NCI-H1436 (cell line): ENCODE measurements at regions not wholly inside any gene's neighbourhood (a gene's known extent, or its start where the extent isn't known, plus 50 kb on each side); places are given as distances from the start of the nearest gene placed in this dataset.

Experiments used
- DNase-seq: peaks from one replicate; lab custom pipeline; 2025; lab: John Stamatoyannopoulos, UW

GRCh38 chr11:79762279-79762921, 321.6 kb upstream of the TENM4 start:
- no peak for DNase-seq

DNA sequence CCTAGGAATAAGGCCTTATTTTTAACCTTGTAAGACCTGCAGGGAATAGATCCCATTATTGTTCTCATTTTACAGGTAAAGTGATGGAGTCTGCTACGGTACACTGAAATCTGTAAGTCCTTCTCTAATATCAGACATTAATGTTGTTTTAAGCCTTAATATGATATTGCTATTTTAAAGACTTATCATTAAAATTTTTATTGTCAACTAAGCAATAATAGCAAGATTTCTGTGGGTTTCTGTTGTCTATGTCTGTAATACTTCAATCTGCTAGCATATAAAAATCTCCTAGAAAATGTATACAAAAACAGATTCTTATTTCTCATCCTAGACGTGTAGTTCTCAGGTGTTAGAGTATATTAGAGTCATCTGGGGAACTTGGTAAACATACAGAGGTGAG, 317.5 kb upstream of the TENM4 start:
- no peak for DNase-seq

DNA sequence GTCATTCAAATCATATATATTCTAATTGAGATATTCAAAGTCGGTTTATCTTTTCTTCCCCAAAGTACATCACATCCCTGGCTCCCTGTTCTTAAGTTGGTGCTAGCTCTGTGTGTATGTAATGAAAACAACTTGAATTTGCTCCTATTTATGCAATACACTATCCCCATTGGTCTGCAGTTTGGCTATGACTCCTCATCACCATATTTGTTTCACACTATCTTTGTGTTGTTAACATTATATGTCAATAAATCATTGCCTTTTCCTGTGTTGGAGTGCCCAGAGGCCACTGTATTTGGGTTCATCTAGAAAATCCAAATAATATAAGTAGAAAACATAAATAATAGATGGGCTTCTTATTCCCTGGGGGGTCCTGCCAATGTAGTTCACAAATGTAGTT, 306.6 kb upstream of the TENM4 start:
- no peak for DNase-seq

DNA sequence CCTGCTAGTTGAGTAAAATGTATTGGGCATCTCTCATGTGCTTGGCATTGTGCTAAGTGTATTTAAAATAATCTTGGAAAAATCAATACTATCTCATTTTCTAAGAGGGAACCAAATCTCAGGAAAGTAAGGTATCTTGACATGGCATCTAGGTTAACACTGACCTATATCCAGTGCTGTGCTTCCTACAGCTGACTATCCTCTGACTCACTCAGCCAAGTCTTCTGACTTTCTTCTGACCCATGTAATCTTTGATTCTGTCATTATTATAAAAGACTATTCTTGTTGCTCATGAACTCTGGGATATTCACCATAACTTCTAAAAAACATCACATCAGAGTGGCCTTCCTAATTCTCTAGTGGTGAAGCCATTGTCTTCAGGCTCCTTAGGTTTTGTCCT, 304.1 kb upstream of the TENM4 start:
- no peak for DNase-seq

- DNase-seq, result no peak
Observed at GRCh38 chr11:79742176-79742575, 301.3 kb upstream of the TENM4 start.

GRCh38 chr11:79739591-79739990, 298.8 kb upstream of the TENM4 start:
- DNase-seq, result no peak

DNA sequence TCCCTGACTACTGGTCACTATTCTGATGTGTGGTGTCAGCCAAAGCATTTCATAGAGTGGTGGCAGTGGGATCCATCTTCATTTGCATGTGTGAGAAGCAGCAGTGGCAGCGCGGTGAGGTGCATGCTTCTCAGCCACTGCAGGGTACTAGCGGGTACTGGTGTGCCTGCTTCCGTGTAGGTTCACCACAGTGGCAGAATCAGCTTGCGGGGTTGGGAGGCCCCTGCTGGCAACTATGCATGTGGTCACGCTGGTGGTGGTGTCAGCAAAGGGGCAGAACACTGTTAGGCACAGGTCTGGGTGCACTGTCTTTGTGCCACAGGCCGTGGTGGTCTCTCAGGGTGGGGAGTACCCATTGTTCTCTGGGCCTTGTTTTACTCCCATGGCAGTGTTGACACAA, 286.4 kb upstream of the TENM4 start:
- DNase-seq, result no peak

DNA sequence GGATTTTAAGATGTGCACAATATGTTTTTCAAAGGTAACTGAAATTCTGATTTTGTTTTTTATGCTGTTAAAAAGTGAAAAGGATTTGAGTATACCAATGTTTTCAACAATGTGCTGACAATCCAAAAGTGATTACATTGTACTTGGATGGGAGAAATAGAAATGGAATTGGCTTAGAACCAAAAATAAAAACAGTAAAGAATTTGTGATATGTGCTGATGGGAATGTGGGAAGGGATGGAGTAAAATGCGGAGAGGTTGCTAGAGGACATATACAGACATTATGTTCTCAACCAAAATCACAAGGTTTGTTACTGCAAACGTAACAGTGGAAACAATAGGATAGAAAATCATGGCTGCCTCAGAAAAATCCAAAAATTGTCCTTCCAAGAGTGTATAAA, 279.3 kb upstream of the TENM4 start:
- DNase-seq, result no peak

DNA sequence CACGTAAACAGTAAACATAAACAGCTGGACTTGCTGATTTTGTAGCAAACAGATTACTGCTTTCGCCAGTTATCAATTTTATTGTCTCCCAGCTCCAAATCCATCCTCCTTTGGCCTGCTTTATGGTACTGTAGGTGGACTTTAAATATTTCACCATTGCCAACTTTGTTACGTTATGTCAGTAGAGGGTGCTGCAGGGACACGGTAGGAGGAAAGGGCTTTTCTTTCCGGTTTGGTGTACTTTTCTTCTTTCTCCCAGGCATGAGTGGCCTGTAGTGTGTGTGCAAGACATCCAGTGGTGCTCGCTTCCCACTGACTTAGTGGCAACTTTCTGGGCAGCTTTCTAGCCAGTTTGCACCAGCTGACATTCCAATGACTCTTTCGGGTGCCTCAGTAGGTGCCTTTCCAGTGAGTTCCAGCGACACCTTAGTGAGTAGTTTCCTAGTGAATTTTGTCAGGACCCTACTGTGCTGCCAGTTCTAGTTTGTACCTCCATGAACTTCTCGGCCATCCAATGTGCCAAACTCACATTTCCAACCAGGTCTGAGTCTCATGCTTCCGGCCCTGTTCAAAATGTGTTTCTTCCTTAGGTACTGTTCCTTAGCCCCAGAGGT, 267.6 kb upstream of the TENM4 start:
- no peak for DNase-seq

DNA sequence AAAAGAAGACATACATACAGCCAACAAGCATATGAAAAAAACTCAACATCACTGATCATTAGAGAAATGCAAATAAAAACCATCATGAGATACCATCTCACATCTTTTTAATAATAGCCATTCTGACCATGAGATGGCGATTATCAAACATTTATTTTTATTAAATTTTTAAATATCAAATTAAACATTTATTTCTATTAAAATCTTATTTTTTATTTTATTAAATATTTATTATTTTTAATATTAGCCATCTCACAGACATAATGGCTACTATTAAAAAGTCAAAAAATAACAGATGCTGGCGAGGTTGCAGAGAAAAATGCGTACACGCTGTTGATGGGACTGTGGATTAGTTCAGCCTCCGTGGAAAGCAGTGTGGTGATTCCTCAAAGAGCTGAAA, 264.8 kb upstream of the TENM4 start:
- no peak for DNase-seq

- DNase-seq, result no peak
Observed at GRCh38 chr11:79702303-79702702, 261.5 kb upstream of the TENM4 start.

- no peak for DNase-seq
Observed at GRCh38 chr11:79699246-79699645, 258.4 kb upstream of the TENM4 start.

DNA sequence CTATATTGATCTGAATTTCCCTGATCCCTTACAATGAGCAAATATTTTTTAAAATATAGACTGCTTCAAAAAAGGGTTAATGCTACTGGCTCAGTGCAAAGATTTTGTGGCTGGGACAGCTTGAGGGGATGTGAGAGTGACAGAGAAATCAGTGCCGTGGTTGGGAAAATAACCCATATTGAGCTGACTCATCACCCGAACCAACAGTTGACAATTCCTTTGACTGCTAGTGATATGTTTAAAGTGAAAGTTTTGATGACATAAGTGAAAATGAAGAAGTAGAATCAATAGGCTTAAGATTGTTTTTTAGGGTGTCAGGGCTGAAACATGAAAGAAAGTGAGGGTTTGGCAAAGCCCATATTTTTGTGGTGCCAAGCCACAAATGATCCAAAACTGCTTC, 257.1 kb upstream of the TENM4 start:
- DNase-seq, result no peak

DNA sequence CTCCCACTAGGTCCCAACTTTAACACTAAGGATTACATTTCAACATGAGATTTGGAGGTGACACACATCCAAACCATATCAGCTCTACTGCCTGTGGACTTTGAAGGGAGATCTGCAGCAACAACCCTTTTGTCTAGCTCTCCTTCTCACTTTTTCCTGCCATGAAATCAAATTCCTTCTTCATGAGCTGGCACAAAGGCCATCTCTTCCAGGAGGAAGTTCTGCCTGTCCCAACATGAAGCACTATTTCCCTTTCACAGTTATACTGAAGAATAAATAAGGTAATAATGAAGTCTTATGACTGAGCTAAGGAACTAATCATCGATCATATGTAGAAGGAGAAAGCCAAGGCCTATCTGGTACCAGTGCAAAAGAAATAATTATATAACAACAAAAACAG, 253.5 kb upstream of the TENM4 start:
- DNase-seq, result no peak

DNA sequence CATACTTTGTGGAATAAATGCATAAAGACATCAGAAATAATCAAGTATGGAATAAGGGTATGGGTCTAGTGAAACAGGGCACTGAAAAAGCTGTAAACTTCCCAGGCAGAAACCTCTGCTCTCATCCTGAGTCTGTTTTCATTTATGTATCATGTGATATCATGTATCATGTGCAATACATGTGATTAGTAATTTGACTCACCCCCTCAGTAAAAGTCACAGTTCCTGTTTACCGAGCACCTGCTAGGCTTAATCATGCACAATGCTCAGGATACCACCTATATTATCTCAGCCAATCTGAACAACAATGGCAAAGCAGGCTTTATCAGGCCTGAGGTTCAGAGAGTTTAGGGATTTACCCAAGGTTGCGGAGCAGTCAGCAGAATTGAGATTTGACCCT, 250.6 kb upstream of the TENM4 start:
- DNase-seq, result no peak

DNA sequence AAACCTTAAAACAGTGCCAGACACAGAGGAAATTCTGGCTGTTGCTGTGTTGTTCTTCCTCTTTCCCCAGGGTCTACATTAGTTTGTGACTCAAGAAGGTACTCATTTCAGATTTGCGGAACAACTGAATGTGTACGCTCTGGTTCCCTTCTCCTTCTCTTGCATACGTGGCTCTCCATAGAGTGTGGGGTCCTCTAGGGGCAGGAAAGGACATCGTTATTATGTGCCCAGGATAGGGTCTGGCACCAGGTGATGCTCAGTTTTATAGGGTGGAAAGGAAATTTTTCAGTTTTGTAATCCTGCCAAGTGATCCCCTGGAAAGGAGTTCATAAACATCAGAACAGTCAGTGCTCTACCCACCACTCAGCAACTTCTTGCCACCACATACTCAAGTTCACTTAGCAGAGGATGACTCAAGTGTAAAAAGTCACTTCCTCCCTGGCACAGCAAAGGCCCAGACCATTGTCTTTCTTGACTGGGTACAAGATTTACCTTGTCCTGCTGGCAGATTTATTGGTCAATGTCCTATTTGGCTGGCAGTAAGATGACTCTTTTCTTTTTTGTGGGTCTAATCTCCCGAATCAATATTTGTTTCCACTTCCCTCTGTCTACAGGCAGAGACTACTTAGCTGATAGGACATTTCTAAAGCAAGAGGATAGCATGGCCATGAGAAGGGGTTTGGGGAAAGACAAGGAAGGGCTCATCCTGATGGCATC, 246.0 kb upstream of the TENM4 start:
- no peak for DNase-seq

DNA sequence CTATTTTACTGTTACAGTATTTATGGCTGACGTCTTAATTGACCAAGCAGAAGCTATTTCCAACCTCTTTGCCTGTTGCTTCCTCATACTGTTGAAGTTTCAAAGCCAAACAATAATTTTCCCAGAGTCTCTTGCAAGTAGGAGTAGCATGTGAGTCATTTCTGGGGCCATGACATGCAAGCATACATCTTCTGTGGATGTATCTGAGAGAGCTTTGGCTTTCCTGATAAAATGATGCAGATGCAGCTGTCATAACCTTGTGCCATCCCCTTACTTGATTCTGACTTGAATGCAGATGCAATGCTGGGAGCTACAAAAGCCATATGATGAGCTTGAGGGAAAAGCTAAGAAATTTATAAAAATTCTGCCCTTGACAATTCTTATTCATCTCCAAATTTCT, 243.1 kb upstream of the TENM4 start:
- no peak for DNase-seq

GRCh38 chr11:79678780-79679452, 238.1 kb upstream of the TENM4 start:
- no peak for DNase-seq

- DNase-seq, result no peak
Observed at GRCh38 chr11:79676396-79676795, 235.6 kb upstream of the TENM4 start.

GRCh38 chr11:79675081-79675480, 234.3 kb upstream of the TENM4 start:
- no peak for DNase-seq

DNA sequence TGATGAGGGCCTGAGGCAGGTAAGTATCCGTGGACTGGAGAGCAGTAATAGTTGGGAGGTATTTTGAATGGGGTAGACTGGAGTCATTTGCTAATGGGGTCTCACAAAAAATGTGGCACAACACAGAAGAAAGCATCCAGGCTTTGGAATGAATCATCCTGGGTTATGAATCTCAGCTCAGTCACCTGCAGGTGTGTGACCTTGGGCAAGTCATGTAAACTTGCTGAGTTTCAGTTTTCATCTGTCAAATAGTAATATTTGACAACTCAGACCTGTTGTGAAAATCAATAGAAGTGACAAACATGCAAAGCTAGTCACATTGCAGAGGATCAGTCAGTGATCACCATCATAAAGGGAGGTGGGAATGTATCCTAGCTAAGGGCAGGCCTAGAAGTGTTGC, 232.0 kb upstream of the TENM4 start:
- no peak for DNase-seq

DNA sequence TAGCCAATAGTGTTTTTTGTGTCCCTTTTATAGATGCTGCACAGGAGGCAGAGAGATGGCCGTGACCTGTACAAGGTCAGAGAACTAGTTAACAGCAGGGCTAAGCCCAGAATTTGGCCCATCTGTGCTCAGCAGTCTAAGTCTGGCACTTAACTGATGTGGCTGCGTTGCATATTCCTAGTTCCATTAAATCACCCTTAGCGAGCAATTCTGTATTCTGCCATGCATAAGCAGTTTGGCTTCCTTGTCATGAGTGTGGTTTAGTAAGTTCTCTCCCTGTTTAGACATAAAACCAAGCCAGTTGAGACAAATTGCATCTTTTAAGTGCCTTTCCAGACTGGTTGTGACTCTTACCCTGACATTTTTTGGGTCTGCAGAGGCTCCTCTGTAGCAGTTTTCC, 230.6 kb upstream of the TENM4 start:
- DNase-seq, result no peak

DNA sequence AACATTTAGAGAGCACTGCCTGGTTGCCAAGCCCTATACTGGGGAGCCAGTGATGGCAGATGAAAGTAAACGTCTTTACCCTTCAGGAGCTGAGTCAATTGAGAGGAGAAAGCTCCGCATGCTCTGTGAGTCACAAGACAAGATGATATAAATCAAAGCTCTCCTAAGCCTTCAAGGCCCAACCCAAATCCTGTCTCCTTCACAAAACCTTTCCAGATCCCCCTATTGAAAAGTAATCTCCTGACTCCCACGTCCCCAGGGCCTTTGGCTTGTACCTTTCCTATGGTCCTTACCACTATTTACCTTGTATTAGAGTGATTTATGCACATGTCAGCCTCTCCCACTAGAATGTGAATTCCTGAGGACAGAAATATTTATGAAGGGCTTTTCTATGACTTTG, 230.1 kb upstream of the TENM4 start:
- no peak for DNase-seq
